Panc1 (cell line): ENCODE measurements at regions not wholly inside any gene's neighbourhood (a gene's known extent, or its start where the extent isn't known, plus 50 kb on each side); places are given as distances from the start of the nearest gene placed in this dataset.

Experiments
- ATAC-seq: fragments of 200-7000 bp; cut with Tn5 transposase; 2 replicates; pipeline ENCODE4 v1.9.1; 2020; ENCODE audit warnings: mild to moderate bottlenecking, moderate library complexity
- BruUV-seq: library from RNA; stranded (reverse); fragments of 400-500 nt; replicated peaks from 2 replicates; lab custom pipeline; 2021; lab: Mats Ljungman, UMichigan
- CTCF ChIA-PET: fragments of 300-600 bp; sonication (Branson Sonifier 250); formaldehyde crosslinking; loops from one replicate; lab custom pipeline; 2022; ENCODE audit warnings: antibody characterized with exemption; lab: Charles Lee
- POLR2A ChIA-PET: fragments of 300-600 bp; sonication (Branson Sonifier 250); formaldehyde crosslinking; loops from one replicate; lab custom pipeline; 2022; ENCODE audit warnings: antibody characterized with exemption; lab: Charles Lee
- DNase-seq: peaks from one replicate; pipeline ENCODE4 v3.0.0-alpha.2; 2010; ENCODE audit warnings: low read depth, low spot score
- H3K27ac ChIP-seq: 2 replicates; pipeline ENCODE4 v1.5.1; 2011; ENCODE audit warnings: mild to moderate bottlenecking, low read length, inconsistent platforms
- H3K27me3 ChIP-seq: fragments of 200-500 bp; sonication (Bioruptor generic); 2 replicates; pipeline ENCODE4 v1.6.0; 2014; ENCODE audit warnings: low read length, inconsistent platforms; ENCODE audit not compliant: control insufficient read depth, insufficient read depth
- H3K36me3 ChIP-seq: fragments of 200-500 bp; sonication (Bioruptor generic); 2 replicates; pipeline ENCODE4 v1.5.1; 2014; ENCODE audit warnings: inconsistent platforms, mild to moderate bottlenecking, low read length, moderate library complexity; ENCODE audit not compliant: control insufficient read depth, insufficient read depth
- H3K4me1 ChIP-seq: 2 replicates; pipeline ENCODE4 v1.5.1; 2011; ENCODE audit warnings: inconsistent platforms, mild to moderate bottlenecking, low read length, moderate library complexity; ENCODE audit not compliant: control insufficient read depth, insufficient read depth
- H3K4me3 ChIP-seq, 2 experiments: 2 replicates each; pipeline ENCODE4 v1.5.1; 2011 to 2012; ENCODE audit warnings: low read depth in 2 of 2, low read length in 2 of 2, mild to moderate bottlenecking in 2 of 2, inconsistent platforms in 1 of 2, moderate library complexity in 1 of 2
- H3K9me3 ChIP-seq: fragments of 200-500 bp; sonication (Bioruptor generic); 2 replicates; pipeline ENCODE4 v1.5.1; 2014; ENCODE audit warnings: low read depth, mild to moderate bottlenecking, inconsistent platforms, low read length, moderate library complexity; ENCODE audit not compliant: control insufficient read depth, insufficient read depth
- POLR2AphosphoS5 ChIP-seq: IDR thresholded peaks from 2 replicates; pipeline ENCODE4 v1.6.1; 2012; ENCODE audit warnings: mild to moderate bottlenecking, low read depth, low read length, moderate library complexity
- REST ChIP-seq, 2 experiments: IDR thresholded peaks; 2 replicates each; pipeline ENCODE4 v1.6.1; 2011 to 2012; ENCODE audit warnings: low read depth in 2 of 2, control low read depth in 1 of 2, low read length in 1 of 2, mild to moderate bottlenecking in 1 of 2, moderate library complexity in 1 of 2; ENCODE audit not compliant: insufficient read depth in 1 of 2
- SIN3A ChIP-seq: IDR thresholded peaks from 2 replicates; pipeline ENCODE4 v1.6.1; 2012; ENCODE audit warnings: low read depth, mild to moderate bottlenecking, low read length, moderate library complexity, borderline replicate concordance; ENCODE audit not compliant: insufficient read depth
- TCF7L2 ChIP-seq: IDR thresholded peaks from 2 replicates; pipeline ENCODE4 v1.6.1; 2011; ENCODE audit warnings: mild to moderate bottlenecking, low read depth, low read length, inconsistent platforms
- in situ Hi-C: cut with HindIII; loops from 2 replicates; pipeline ENCODE4 v1.10.0; 2016; ENCODE audit warnings: low sequenced_read_pairs, low pct_unique_long_range_greater_than_20kb
- intact Hi-C: fragments of 100-400 bp; cut with micrococcal nuclease; formaldehyde crosslinking; loops from one replicate; pipeline ENCODE4 v1.10.0; 2022; ENCODE audit not compliant: unreplicated experiment
- TF ChIP-seq, protein P1 (sequence below): fragments of 450-650 bp; IDR thresholded peaks from 2 replicates; pipeline ENCODE4 v1.5.1; 2017; ENCODE audit warnings: mild to moderate bottlenecking

GRCh38 chr6:74113901-74114300 lies 417.9 kb downstream of the CD109 start:
- H3K9me3 ChIP-seq = no peaks in the 10 kb centered on the region
- ATAC-seq (no peak), DNase-seq (no peak)
- no peak overlapping the region for H3K27ac ChIP-seq
- intact Hi-C loops = no loop called here
- BruUV-seq = no TSS peak
- H3K27me3 ChIP-seq = no peaks in the 10 kb centered on the region
- in situ Hi-C loops = no loop called here
- ChIA-PET CTCF (no interaction called here), POLR2A (no interaction called here)
- no peaks in the 10 kb centered on the region for H3K36me3 ChIP-seq
- no peak overlapping the region for H3K4me3 ChIP-seq
- H3K4me1 ChIP-seq = no peaks in the 10 kb centered on the region
- TF ChIP-seq, protein P1, sequence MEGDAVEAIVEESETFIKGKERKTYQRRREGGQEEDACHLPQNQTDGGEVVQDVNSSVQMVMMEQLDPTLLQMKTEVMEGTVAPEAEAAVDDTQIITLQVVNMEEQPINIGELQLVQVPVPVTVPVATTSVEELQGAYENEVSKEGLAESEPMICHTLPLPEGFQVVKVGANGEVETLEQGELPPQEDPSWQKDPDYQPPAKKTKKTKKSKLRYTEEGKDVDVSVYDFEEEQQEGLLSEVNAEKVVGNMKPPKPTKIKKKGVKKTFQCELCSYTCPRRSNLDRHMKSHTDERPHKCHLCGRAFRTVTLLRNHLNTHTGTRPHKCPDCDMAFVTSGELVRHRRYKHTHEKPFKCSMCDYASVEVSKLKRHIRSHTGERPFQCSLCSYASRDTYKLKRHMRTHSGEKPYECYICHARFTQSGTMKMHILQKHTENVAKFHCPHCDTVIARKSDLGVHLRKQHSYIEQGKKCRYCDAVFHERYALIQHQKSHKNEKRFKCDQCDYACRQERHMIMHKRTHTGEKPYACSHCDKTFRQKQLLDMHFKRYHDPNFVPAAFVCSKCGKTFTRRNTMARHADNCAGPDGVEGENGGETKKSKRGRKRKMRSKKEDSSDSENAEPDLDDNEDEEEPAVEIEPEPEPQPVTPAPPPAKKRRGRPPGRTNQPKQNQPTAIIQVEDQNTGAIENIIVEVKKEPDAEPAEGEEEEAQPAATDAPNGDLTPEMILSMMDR = no peak
- TF ChIP-seq SIN3A (no peak), POLR2AphosphoS5 (no peak), REST (IDR thresholded peaks at IDR 0.05; ENCODE audit: insufficient read depth in 1 of 2, low read depth in 2 of 2, low read length in 1 of 2) (no peak), TCF7L2 (no peak)

GRCh38 chr6:74103417-74103816 lies 407.4 kb downstream of the CD109 start:
- CTCF ChIA-PET = no interaction called here
- intact Hi-C loops = no loop called here
- Histone ChIP-seq H3K27me3 (no peaks in the 10 kb centered on the region), H3K4me3 (no peak overlapping the region), H3K36me3 (no peaks in the 10 kb centered on the region), H3K4me1 (no peaks in the 10 kb centered on the region), H3K27ac (no peak overlapping the region), H3K9me3 (no peaks in the 10 kb centered on the region)
- DNase-seq (no peak), ATAC-seq (no peak)
- in situ Hi-C loops = no loop called here
- POLR2A ChIA-PET = no interaction called here
- TF ChIP-seq SIN3A (no peak), TCF7L2 (no peak), POLR2AphosphoS5 (no peak), REST (IDR thresholded peaks at IDR 0.05; ENCODE audit: insufficient read depth in 1 of 2, low read depth in 2 of 2, low read length in 1 of 2) (no peak)
- TF ChIP-seq, protein P1 = no peak
- BruUV-seq = no TSS peak
